ENCODE measurements at regions not wholly inside any gene's neighbourhood (a gene's known extent, or its start where the extent isn't known, plus 50 kb on each side); places are given as distances from the start of the nearest gene placed in this dataset.
A peak's percentile ranks its signal among the peaks of the same experiment; 100 is the strongest.

- no peak for ATAC-seq
- Histone ChIP-seq H3K4me1 (ENCODE audit: low read depth) (no peaks in the 10 kb centered on the region), H3K9me3 (no peaks in the 10 kb centered on the region), H3K36me3 (ENCODE audit: low read depth) (no peaks in the 10 kb centered on the region), H3K4me3 (no peak overlapping the region)
- no peak for DNase-seq
- intact Hi-C loops (cut with DNase I, micrococcal nuclease), result no loop called here
- no peak for TF ChIP-seq CTCF (IDR thresholded peaks at IDR 0.05)
These were observed 291.1 kb upstream of the TUT7 start for GRCh38 chr9:86645303-86645702.

DNA sequence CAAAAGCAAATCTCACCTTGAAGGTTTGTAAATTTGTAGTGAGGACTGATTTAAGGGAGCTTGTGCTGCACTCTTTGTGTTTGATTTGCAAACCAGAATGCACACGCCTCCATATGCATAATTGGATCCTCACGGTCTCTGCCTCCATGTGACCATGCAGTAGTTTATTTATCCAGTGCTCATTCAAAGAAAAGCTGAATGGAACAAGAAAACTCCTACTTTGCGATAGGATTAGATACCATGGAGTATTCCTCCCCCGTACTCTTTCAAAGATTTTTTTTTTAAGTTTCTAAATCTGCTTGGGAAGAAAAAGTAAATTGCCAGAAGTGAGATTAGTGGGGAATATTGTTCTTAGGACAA lies 290.4 kb upstream of the TUT7 start:
- Histone ChIP-seq H3K36me3 (ENCODE audit: low read depth) (no peaks in the 10 kb centered on the region), H3K4me3 (no peak overlapping the region), H3K9me3 (no peaks in the 10 kb centered on the region), H3K4me1 (ENCODE audit: low read depth) (peaks cover 4% of the 10 kb centered on the region)
- DNase-seq (no peak), ATAC-seq (no peak)
- intact Hi-C loops (cut with DNase I, micrococcal nuclease), result no loop called here
- TF ChIP-seq CTCF (IDR thresholded peaks at IDR 0.05), result no peak

GRCh38 chr9:86643946-86644674 lies 289.9 kb upstream of the TUT7 start:
- intact Hi-C loops (cut with DNase I, micrococcal nuclease), result no loop called here
- TF ChIP-seq CTCF (IDR thresholded peaks at IDR 0.05), result no peak
- H3K36me3 ChIP-seq (ENCODE audit: low read depth), result no peaks in the 10 kb centered on the region
- ATAC-seq (no peak), DNase-seq (no peak)
- H3K4me3 ChIP-seq, result no peak overlapping the region
- H3K9me3 ChIP-seq, result no peaks in the 10 kb centered on the region
- H3K4me1 ChIP-seq (ENCODE audit: low read depth), result peaks cover 4% of the 10 kb centered on the region

DNA sequence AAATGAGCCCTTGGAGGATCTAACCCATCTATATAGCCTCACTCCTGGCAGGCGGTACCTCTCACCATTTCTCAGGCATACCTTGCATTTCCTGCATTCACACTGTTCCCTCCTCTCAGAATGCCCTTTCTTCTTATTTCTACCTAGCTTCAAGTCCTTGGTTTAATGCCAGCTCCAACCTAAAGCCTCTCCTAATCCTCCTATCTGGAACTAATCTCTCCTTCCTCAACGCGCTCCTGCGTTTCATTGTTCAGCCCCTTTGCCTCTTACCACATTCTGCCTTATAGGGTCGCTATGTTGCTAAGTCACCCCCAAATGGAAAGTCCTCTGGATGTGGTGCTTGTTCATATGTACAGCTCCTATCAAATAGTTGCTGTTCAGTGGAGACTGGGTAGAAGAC lies 288.5 kb upstream of the TUT7 start:
- intact Hi-C loops (cut with DNase I, micrococcal nuclease), result no loop called here
- DNase-seq, result no peak
- peaks cover 4% of the 10 kb centered on the region for H3K4me1 ChIP-seq (ENCODE audit: low read depth)
- no peak for TF ChIP-seq CTCF (IDR thresholded peaks at IDR 0.05)
- ATAC-seq, result no peak
- H3K9me3 ChIP-seq, result no peaks in the 10 kb centered on the region
- H3K36me3 ChIP-seq (ENCODE audit: low read depth), result no peaks in the 10 kb centered on the region
- H3K4me3 ChIP-seq, result no peak overlapping the region

DNA sequence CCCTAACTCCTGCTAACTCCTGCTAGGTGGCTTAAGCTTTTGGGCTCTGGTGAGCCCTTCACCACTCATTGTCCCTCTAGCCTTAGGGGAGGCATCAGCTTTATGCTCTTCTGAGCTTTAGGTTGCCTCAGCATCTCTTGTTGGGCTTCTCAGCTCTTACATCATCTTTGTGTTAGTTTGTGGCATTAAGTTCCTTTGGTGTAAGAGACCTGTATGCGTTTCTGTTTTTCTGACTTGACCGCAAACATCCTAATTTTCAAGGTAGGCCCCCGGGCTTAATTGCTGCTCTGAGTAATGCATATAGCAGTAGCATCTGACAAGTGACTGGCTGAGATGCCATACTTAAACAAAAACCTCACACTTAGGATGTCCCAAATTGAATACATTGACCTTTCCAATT lies 287.8 kb upstream of the TUT7 start:
- peaks cover 4% of the 10 kb centered on the region for H3K4me1 ChIP-seq (ENCODE audit: low read depth)
- no peaks in the 10 kb centered on the region for H3K9me3 ChIP-seq
- DNase-seq (no peak), ATAC-seq (no peak)
- no peak overlapping the region for H3K4me3 ChIP-seq
- TF ChIP-seq CTCF (IDR thresholded peaks at IDR 0.05), result no peak
- no peaks in the 10 kb centered on the region for H3K36me3 ChIP-seq (ENCODE audit: low read depth)
- intact Hi-C loops (cut with DNase I, micrococcal nuclease), result no loop called here

- Histone ChIP-seq H3K4me1 (ENCODE audit: low read depth) (peaks cover 4% of the 10 kb centered on the region), H3K9me3 (no peaks in the 10 kb centered on the region), H3K36me3 (ENCODE audit: low read depth) (no peaks in the 10 kb centered on the region), H3K4me3 (no peak overlapping the region)
- DNase-seq (peak in 1 of 3 donors; percentile 13), ATAC-seq (peak; percentile 48)
- intact Hi-C loops (cut with DNase I, micrococcal nuclease), result no loop called here
- TF ChIP-seq CTCF (IDR thresholded peaks at IDR 0.05), result no peak
These were observed 285.7 kb upstream of the TUT7 start for GRCh38 chr9:86639899-86640379.
